ENCODE measurements at regions not wholly inside any gene's neighbourhood (a gene's known extent, or its start where the extent isn't known, plus 50 kb on each side); places are given as distances from the start of the nearest gene placed in this dataset.
"Not testable (repeated sequence)": the region's sequence is repeated elsewhere in the genome, so short reads cannot be mapped to it uniquely, and the experiment has no call there.

- no peak for DNase-seq
Observed at GRCh38 chr5:3339092-3339797, 256.4 kb upstream of the IRX1 start.

- no peak for DNase-seq
Observed at GRCh38 chr5:3337812-3338541, 257.7 kb upstream of the IRX1 start.

- no peak for DNase-seq
Observed at GRCh38 chr5:3336666-3337065, 259.0 kb upstream of the IRX1 start.

- no peak for DNase-seq
Observed at GRCh38 chr5:3335301-3335700, 260.3 kb upstream of the IRX1 start.

GRCh38 chr5:3333836-3334235 is 261.8 kb upstream of the IRX1 start:
- DNase-seq: no peak

GRCh38 chr5:3333105-3333504 is 262.5 kb upstream of the IRX1 start:
- no peak for DNase-seq

GRCh38 chr5:3331819-3332218 is 263.8 kb upstream of the IRX1 start:
- no peak for DNase-seq

- DNase-seq: no peak
Observed at GRCh38 chr5:3330442-3330841, 265.2 kb upstream of the IRX1 start.

- no peak for DNase-seq
Observed at GRCh38 chr5:3329427-3329826, 266.2 kb upstream of the IRX1 start.

- no peak for DNase-seq
Observed at GRCh38 chr5:3326841-3327232, 268.8 kb upstream of the IRX1 start.

GRCh38 chr5:3325972-3326840 is 269.4 kb upstream of the IRX1 start:
- peak; percentile 39 for DNase-seq

- DNase-seq: peak; percentile 74
Observed at GRCh38 chr5:3325201-3325971, 270.2 kb upstream of the IRX1 start.

GRCh38 chr5:3324421-3325101 is 271.1 kb upstream of the IRX1 start:
- DNase-seq: no peak

- not testable (repeated sequence) for DNase-seq
Observed at GRCh38 chr5:3323966-3324365, 271.7 kb upstream of the IRX1 start.

- no peak for DNase-seq
Observed at GRCh38 chr5:3323144-3323543, 272.5 kb upstream of the IRX1 start.

GRCh38 chr5:3322642-3323041 is 273.0 kb upstream of the IRX1 start:
- DNase-seq: no peak

GRCh38 chr5:3321923-3322322 is 273.7 kb upstream of the IRX1 start:
- no peak for DNase-seq

- DNase-seq: no peak
Observed at GRCh38 chr5:3321119-3321760, 274.4 kb upstream of the IRX1 start.

GRCh38 chr5:3320317-3320875 is 275.2 kb upstream of the IRX1 start:
- no peak for DNase-seq

GRCh38 chr5:3317051-3317795 is 278.4 kb upstream of the IRX1 start:
- no peak for DNase-seq

- no peak for DNase-seq
Observed at GRCh38 chr5:3313569-3313968, 282.1 kb upstream of the IRX1 start.
